ENCODE measurements at regions not wholly inside any gene's neighbourhood (a gene's known extent, or its start where the extent isn't known, plus 50 kb on each side); places are given as distances from the start of the nearest gene placed in this dataset.

- Histone ChIP-seq H3F3A (ENCODE audit: low read depth) (no peaks in the 10 kb centered on the region), H3K36me3 (no peaks in the 10 kb centered on the region), H3K9me3 (ENCODE audit: low read depth) (no peaks in the 10 kb centered on the region), H3K4me3 (no peak overlapping the region), H3K4me2 (no peak overlapping the region), H2AFZ (replicated peaks) (no peak overlapping the region), H3K9ac (no peak overlapping the region), H3K79me2 (ENCODE audit: low read depth) (no peaks in the 10 kb centered on the region), H4K20me1 (ENCODE audit: low read depth) (no peaks in the 10 kb centered on the region), H3K27me3 (no peaks in the 10 kb centered on the region), H3K4me1 (peaks cover 8% of the 10 kb centered on the region), H3K27ac (no peak overlapping the region)
- Mint-ChIP-seq H3K36me3 (peaks cover 2% of the 10 kb centered on the region), H3K9me3 (peaks cover 3% of the 10 kb centered on the region), H3K4me1 (peaks cover 2% of the 10 kb centered on the region), H3K27me3 (ENCODE audit: insufficient read depth, low read depth) (no peaks in the 10 kb centered on the region), H3K4me3 (no peak overlapping the region), H3K27ac (no peak overlapping the region)
- no peak for DNase-seq (ENCODE audit: low spot score)
- no peak for TF ChIP-seq EZH2phosphoT487 (IDR thresholded peaks at IDR 0.05)
- TF ChIP-seq, protein P1, sequence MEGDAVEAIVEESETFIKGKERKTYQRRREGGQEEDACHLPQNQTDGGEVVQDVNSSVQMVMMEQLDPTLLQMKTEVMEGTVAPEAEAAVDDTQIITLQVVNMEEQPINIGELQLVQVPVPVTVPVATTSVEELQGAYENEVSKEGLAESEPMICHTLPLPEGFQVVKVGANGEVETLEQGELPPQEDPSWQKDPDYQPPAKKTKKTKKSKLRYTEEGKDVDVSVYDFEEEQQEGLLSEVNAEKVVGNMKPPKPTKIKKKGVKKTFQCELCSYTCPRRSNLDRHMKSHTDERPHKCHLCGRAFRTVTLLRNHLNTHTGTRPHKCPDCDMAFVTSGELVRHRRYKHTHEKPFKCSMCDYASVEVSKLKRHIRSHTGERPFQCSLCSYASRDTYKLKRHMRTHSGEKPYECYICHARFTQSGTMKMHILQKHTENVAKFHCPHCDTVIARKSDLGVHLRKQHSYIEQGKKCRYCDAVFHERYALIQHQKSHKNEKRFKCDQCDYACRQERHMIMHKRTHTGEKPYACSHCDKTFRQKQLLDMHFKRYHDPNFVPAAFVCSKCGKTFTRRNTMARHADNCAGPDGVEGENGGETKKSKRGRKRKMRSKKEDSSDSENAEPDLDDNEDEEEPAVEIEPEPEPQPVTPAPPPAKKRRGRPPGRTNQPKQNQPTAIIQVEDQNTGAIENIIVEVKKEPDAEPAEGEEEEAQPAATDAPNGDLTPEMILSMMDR (IDR thresholded peaks at IDR 0.05) = no peak
Observed at GRCh38 chr11:131172011-131172410, 198.4 kb upstream of the NTM start.

DNA sequence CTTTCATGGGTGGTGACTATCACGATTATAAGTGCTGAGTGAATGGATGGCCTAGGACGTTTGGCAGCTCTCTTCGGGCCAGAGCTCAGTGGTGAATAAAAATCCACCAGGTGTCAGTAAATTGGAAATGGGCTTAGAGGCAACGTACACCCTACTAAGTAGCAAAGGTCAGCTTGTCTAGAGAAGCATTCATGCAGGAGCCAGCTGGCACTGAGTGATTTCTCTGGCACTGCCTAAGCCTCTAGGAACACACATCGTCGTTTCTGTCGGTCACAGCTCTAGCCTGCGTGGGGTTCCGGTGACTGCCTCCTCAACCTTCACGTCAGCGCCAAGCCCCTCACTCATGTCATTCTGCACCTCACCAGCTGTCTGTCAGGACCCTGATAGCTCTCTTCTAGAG, 192.4 kb upstream of the NTM start:
- H3K4me3 Mint-ChIP-seq = no peak overlapping the region
- Histone ChIP-seq H3K27me3 (no peaks in the 10 kb centered on the region), H3F3A (ENCODE audit: low read depth) (no peaks in the 10 kb centered on the region), H2AFZ (replicated peaks) (no peak overlapping the region), H3K9ac (no peak overlapping the region), H3K79me2 (ENCODE audit: low read depth) (no peaks in the 10 kb centered on the region), H4K20me1 (ENCODE audit: low read depth) (no peaks in the 10 kb centered on the region), H3K36me3 (no peaks in the 10 kb centered on the region), H3K27ac (no peak overlapping the region), H3K4me1 (peaks cover 5% of the 10 kb centered on the region), H3K9me3 (ENCODE audit: low read depth) (no peaks in the 10 kb centered on the region), H3K4me2 (no peak overlapping the region), H3K4me3 (no peak overlapping the region)
- peaks cover 2% of the 10 kb centered on the region for H3K36me3 Mint-ChIP-seq
- peaks cover 4% of the 10 kb centered on the region for H3K4me1 Mint-ChIP-seq
- H3K9me3 Mint-ChIP-seq = peaks cover 3% of the 10 kb centered on the region
- TF ChIP-seq, protein P1 (IDR thresholded peaks at IDR 0.05) = no peak
- TF ChIP-seq EZH2phosphoT487 (IDR thresholded peaks at IDR 0.05) (no peak), EZH2 (IDR thresholded peaks at IDR 0.05) (no peak)
- DNase-seq (ENCODE audit: low spot score) = no peak
- no peak overlapping the region for H3K27ac Mint-ChIP-seq
- H3K27me3 Mint-ChIP-seq (ENCODE audit: insufficient read depth, low read depth) = peaks cover 2% of the 10 kb centered on the region

GRCh38 chr11:131178596-131178995, 191.8 kb upstream of the NTM start:
- H3K4me1 ChIP-seq = peaks cover 5% of the 10 kb centered on the region
- no peaks in the 10 kb centered on the region for H3K9me3 ChIP-seq (ENCODE audit: low read depth)
- TF ChIP-seq EZH2phosphoT487 (IDR thresholded peaks at IDR 0.05) = no peak
- TF ChIP-seq, protein P1 (IDR thresholded peaks at IDR 0.05) = no peak
- no peak for TF ChIP-seq EZH2 (IDR thresholded peaks at IDR 0.05)
- H3K4me3 Mint-ChIP-seq = no peak overlapping the region
- no peaks in the 10 kb centered on the region for H3K79me2 ChIP-seq (ENCODE audit: low read depth)
- DNase-seq (ENCODE audit: low spot score) = no peak
- no peaks in the 10 kb centered on the region for H3K27me3 ChIP-seq
- H3K36me3 Mint-ChIP-seq = peaks cover 2% of the 10 kb centered on the region
- no peak overlapping the region for H3K27ac ChIP-seq
- no peaks in the 10 kb centered on the region for H3K36me3 ChIP-seq
- H3K4me3 ChIP-seq = no peak overlapping the region
- no peaks in the 10 kb centered on the region for H4K20me1 ChIP-seq (ENCODE audit: low read depth)
- no peaks in the 10 kb centered on the region for H3F3A ChIP-seq (ENCODE audit: low read depth)
- peaks cover 2% of the 10 kb centered on the region for H3K27me3 Mint-ChIP-seq (ENCODE audit: insufficient read depth, low read depth)
- no peak overlapping the region for H2AFZ ChIP-seq (replicated peaks)
- peaks cover 8% of the 10 kb centered on the region for H3K4me1 Mint-ChIP-seq
- H3K9me3 Mint-ChIP-seq = peaks cover 3% of the 10 kb centered on the region
- H3K4me2 ChIP-seq = no peak overlapping the region
- no peak overlapping the region for H3K9ac ChIP-seq
- no peak overlapping the region for H3K27ac Mint-ChIP-seq
